Stimulated activated CD8-positive, alpha-beta memory T cell treated with anti-CD3 and anti-CD28 coated beads, Interleukin-12 subunit alpha, Interleukin-12 subunit beta, amount 100 ng/mL, for 24 hours (primary cell): ENCODE measurements at regions not wholly inside any gene's neighbourhood (a gene's known extent, or its start where the extent isn't known, plus 50 kb on each side); places are given as distances from the start of the nearest gene placed in this dataset.

Experiments
- DNase-seq: peaks from one replicate; pipeline ENCODE4 v3.0.0-alpha.2; 2020; ENCODE audit errors: extremely low read depth

GRCh38 chr3:106172780-106173179, 304.0 kb upstream of the CBLB start:
- no peak for DNase-seq

- DNase-seq = no peak
Measured at GRCh38 chr3:106175276-106175675, 306.5 kb upstream of the CBLB start.

GRCh38 chr3:106176734-106177133, 307.9 kb upstream of the CBLB start:
- DNase-seq = no peak

GRCh38 chr3:106182950-106183511, 314.2 kb upstream of the CBLB start:
- no peak for DNase-seq

- DNase-seq = no peak
Measured at GRCh38 chr3:106183762-106184391, 315.1 kb upstream of the CBLB start.

- DNase-seq = no peak
Measured at GRCh38 chr3:106184540-106185457, 316.0 kb upstream of the CBLB start.

GRCh38 chr3:106185949-106186348, 317.1 kb upstream of the CBLB start:
- no peak for DNase-seq

- DNase-seq = no peak
Measured at GRCh38 chr3:106190296-106190695, 321.5 kb upstream of the CBLB start.

- no peak for DNase-seq
Measured at GRCh38 chr3:106191211-106191610, 322.4 kb upstream of the CBLB start.

GRCh38 chr3:106191913-106192312, 323.1 kb upstream of the CBLB start:
- DNase-seq = no peak

GRCh38 chr3:106193876-106194275, 325.1 kb upstream of the CBLB start:
- no peak for DNase-seq

GRCh38 chr3:106194726-106195125, 325.9 kb upstream of the CBLB start:
- DNase-seq = no peak

- DNase-seq = no peak
Measured at GRCh38 chr3:106197532-106198194, 328.9 kb upstream of the CBLB start.

GRCh38 chr3:106204160-106204868, 335.5 kb upstream of the CBLB start:
- DNase-seq = no peak

GRCh38 chr3:106206146-106206545, 337.3 kb upstream of the CBLB start:
- DNase-seq = no peak

GRCh38 chr3:106206613-106207012, 337.8 kb upstream of the CBLB start:
- DNase-seq = no peak

GRCh38 chr3:106208251-106208650, 339.4 kb upstream of the CBLB start:
- DNase-seq = no peak

GRCh38 chr3:106208967-106209366, 340.2 kb upstream of the CBLB start:
- DNase-seq = no peak

- DNase-seq = no peak
Measured at GRCh38 chr3:106209482-106209881, 340.7 kb upstream of the CBLB start.

GRCh38 chr3:106210923-106211322, 342.1 kb upstream of the CBLB start:
- DNase-seq = no peak

- DNase-seq = no peak
Measured at GRCh38 chr3:106212665-106213222, 343.9 kb upstream of the CBLB start.
